ENCODE measurements at regions not wholly inside any gene's neighbourhood (a gene's known extent, or its start where the extent isn't known, plus 50 kb on each side); places are given as distances from the start of the nearest gene placed in this dataset.

DNA sequence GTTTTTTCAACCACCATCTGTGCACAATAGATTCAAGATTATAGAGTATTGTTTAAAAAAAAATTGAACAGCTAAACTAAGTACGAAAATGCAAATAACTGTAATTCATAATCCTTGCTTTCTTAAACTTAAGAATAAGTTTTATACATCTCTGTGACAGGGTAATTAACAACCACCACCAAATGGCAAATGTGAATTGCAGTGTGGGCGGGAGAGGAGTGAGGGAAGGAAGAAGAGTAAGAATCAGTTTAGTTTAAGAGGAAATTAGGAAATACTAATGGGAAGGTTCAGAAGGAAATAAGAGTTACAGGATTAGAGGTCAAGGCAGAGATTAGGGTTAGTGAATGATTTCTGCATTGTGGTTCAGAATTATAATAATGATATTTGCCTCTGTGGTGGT, 430.9 kb downstream of the SPRY1 start:
- no peak for TF ChIP-seq CTCF (IDR thresholded peaks at IDR 0.05; ENCODE audit: low read depth, low read length, poor library complexity, severe bottlenecking)
- no peak for TF ChIP-seq EZH2phosphoT487 (IDR thresholded peaks at IDR 0.05; ENCODE audit: borderline replicate concordance, low read length)
- no peaks in the 10 kb centered on the region for H3F3A ChIP-seq (ENCODE audit: control insufficient read depth, insufficient read depth)
- no peak overlapping the region for H3K27ac ChIP-seq (ENCODE audit: low read depth, low read length)
- no peaks in the 10 kb centered on the region for H3K9me3 ChIP-seq (ENCODE audit: control insufficient read depth, insufficient read depth, low read length)
- H3K4me2 ChIP-seq (ENCODE audit: low read length), result no peak overlapping the region
- no peaks in the 10 kb centered on the region for H3K9me2 ChIP-seq (replicated peaks; ENCODE audit: control insufficient read depth, low read length)
- no peaks in the 10 kb centered on the region for H3K79me2 ChIP-seq (ENCODE audit: control insufficient read depth, low read length)
- H4K20me1 ChIP-seq (ENCODE audit: control insufficient read depth, insufficient read depth, low read depth, low read length), result no peaks in the 10 kb centered on the region
- H3K4me1 ChIP-seq (ENCODE audit: control insufficient read depth, low read length), result no peaks in the 10 kb centered on the region
- no peaks in the 10 kb centered on the region for H3K36me3 ChIP-seq (ENCODE audit: control insufficient read depth, low read length)
- H3K27me3 ChIP-seq (ENCODE audit: control insufficient read depth, low read length), result peaks cover 13% of the 10 kb centered on the region
- H3K4me3 ChIP-seq (ENCODE audit: low read length), result no peak overlapping the region

GRCh38 chr4:123830930-123831329, 434.3 kb downstream of the SPRY1 start:
- Histone ChIP-seq H3F3A (ENCODE audit: control insufficient read depth, insufficient read depth) (no peaks in the 10 kb centered on the region), H3K4me3 (ENCODE audit: low read length) (no peak overlapping the region), H3K4me2 (ENCODE audit: low read length) (no peak overlapping the region), H3K27me3 (ENCODE audit: control insufficient read depth, low read length) (peaks cover 15% of the 10 kb centered on the region), H3K9me2 (replicated peaks; ENCODE audit: control insufficient read depth, low read length) (no peaks in the 10 kb centered on the region), H3K9me3 (ENCODE audit: control insufficient read depth, insufficient read depth, low read length) (no peaks in the 10 kb centered on the region), H3K36me3 (ENCODE audit: control insufficient read depth, low read length) (no peaks in the 10 kb centered on the region), H3K4me1 (ENCODE audit: control insufficient read depth, low read length) (no peaks in the 10 kb centered on the region), H3K27ac (ENCODE audit: low read depth, low read length) (no peak overlapping the region), H4K20me1 (ENCODE audit: control insufficient read depth, insufficient read depth, low read depth, low read length) (no peaks in the 10 kb centered on the region), H3K79me2 (ENCODE audit: control insufficient read depth, low read length) (no peaks in the 10 kb centered on the region)
- TF ChIP-seq CTCF (IDR thresholded peaks at IDR 0.05; ENCODE audit: low read depth, low read length, poor library complexity, severe bottlenecking), result no peak
- no peak for TF ChIP-seq EZH2phosphoT487 (IDR thresholded peaks at IDR 0.05; ENCODE audit: borderline replicate concordance, low read length)

DNA sequence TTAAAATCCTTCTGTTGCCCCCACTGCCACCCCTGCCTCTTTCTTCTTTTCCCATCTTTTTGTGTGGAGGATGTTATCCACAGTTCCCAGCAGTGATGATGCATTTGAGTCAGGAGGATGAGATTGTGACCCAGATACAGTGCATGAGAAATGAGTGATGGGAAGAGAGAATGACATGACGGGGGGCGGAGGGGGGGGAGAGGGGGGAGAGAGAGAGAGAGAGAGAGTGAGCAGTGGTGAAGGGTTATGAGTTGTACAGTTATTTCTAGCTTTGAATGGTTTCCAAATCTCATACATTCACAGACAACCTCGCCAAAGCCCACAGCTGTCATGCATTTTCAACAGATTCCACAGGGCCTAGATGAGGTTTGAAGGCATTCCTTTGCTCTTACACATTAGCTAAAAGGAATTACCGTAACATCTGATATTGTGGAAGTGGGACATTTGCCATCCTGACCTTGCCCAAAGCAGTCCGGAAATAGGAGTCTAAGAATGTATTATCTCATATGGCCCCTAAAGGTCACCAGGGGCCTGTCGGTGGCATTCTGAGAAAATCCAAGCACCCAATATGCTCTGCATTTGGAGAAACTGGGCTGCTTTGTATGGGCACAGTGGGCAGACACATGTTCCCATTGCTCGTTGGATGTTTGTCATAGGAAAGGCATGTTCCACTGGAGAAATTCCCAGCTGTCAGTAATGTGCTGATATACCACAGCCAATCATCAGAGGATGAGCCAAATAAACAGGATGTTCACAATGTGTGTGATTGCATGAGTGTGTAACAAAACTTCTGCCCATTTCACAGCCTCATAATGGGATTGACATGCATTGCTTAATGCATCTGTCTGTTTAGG, 435.8 kb downstream of the SPRY1 start:
- Histone ChIP-seq H3K79me2 (ENCODE audit: control insufficient read depth, low read length) (no peaks in the 10 kb centered on the region), H3K9me2 (replicated peaks; ENCODE audit: control insufficient read depth, low read length) (no peaks in the 10 kb centered on the region), H3K4me2 (ENCODE audit: low read length) (no peak overlapping the region), H3K27ac (ENCODE audit: low read depth, low read length) (no peak overlapping the region), H3K9me3 (ENCODE audit: control insufficient read depth, insufficient read depth, low read length) (no peaks in the 10 kb centered on the region), H4K20me1 (ENCODE audit: control insufficient read depth, insufficient read depth, low read depth, low read length) (no peaks in the 10 kb centered on the region), H3K4me3 (ENCODE audit: low read length) (no peak overlapping the region), H3K4me1 (ENCODE audit: control insufficient read depth, low read length) (no peaks in the 10 kb centered on the region), H3K36me3 (ENCODE audit: control insufficient read depth, low read length) (no peaks in the 10 kb centered on the region), H3F3A (ENCODE audit: control insufficient read depth, insufficient read depth) (no peaks in the 10 kb centered on the region), H3K27me3 (ENCODE audit: control insufficient read depth, low read length) (peaks cover 15% of the 10 kb centered on the region)
- TF ChIP-seq CTCF (IDR thresholded peaks at IDR 0.05; ENCODE audit: low read depth, low read length, poor library complexity, severe bottlenecking) (no peak), EZH2phosphoT487 (IDR thresholded peaks at IDR 0.05; ENCODE audit: borderline replicate concordance, low read length) (no peak)

All from DOHH2 (cell line).